NCI-H2227 (cell line): ENCODE measurements at regions not wholly inside any gene's neighbourhood (a gene's known extent, or its start where the extent isn't known, plus 50 kb on each side); places are given as distances from the start of the nearest gene placed in this dataset.
"Not testable (repeated sequence)": the region's sequence is repeated elsewhere in the genome, so short reads cannot be mapped to it uniquely, and the experiment has no call there.

Source experiments
- DNase-seq: peaks from one replicate; lab custom pipeline; 2025; ENCODE audit not compliant: unreplicated experiment; lab: John Stamatoyannopoulos, UW

DNA sequence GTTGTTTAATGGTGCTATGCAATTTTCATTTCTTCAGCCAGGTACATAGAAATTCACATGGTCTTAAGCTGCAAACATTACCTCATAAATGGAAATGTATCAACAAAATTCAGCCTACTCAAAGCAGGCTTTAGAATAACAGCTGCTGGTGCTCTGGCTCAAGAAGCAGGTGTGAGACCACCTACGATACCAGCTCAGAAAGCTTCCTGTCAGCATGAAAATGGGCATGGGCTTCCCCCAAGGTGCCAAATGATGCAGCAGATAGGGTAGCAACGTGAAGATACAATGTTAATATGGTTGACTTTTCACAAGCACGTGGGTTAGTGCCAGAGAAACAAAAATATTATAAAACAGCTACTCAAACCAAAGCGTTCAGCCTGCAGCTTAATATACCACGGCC is 343.4 kb upstream of the PRICKLE1 start:
- DNase-seq = no peak

DNA sequence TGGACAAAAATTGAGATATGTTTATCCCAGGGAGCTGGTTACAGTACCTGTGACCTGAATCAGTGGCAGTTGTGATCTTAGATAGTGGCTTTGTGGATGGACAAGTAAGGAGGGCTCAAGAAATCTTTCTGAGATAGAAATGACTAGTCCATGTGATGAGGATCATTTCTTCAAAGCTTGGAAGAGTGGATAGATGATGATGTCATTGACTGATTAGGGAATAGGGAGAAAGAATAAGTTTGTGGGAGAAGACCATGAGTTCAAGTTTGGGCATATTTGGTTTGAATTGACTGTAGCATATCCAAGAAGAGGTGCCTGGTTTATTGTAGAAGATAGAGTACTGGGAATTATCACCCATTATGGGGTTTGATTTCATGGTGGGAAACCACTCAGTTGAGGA is 336.7 kb upstream of the PRICKLE1 start:
- no peak for DNase-seq

DNA sequence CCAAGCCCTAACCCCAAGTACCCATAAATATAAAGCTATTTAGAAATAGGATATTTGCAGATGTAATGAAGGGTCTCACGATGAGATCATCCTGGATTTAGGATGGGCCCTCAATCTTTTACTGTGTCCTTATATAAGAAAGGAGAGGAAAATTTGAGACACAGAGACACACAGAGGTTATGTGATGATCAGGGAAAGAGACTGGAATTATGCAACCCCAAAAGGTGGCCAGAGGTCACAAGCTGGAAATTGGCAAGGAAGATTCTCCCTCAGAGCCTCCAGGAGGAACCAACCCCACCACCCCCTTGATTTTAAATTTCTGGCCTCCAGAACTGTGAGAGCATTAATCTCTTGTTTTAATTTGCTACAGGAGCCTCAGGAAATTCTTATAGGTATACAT is 334.9 kb upstream of the PRICKLE1 start:
- DNase-seq = no peak

DNA sequence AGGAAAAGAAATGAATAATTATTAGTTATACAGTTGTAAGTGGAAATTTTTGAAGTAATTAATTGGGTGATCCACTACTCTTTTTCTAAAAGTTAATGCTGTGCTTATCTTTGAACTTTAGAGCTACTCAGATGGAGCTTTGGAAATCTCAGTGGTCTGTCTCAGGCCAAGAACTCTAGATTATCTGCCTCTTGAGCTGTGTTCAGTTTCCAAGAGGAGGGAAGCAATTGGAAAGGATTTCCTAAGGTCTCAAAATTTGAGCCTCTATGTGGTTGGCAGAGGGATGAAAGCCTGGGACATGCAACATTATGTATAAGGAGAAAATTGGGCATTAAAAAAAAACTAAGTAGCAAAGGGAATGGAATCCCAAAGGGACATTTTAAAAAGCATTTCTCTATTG is 334.0 kb upstream of the PRICKLE1 start:
- DNase-seq = no peak

DNA sequence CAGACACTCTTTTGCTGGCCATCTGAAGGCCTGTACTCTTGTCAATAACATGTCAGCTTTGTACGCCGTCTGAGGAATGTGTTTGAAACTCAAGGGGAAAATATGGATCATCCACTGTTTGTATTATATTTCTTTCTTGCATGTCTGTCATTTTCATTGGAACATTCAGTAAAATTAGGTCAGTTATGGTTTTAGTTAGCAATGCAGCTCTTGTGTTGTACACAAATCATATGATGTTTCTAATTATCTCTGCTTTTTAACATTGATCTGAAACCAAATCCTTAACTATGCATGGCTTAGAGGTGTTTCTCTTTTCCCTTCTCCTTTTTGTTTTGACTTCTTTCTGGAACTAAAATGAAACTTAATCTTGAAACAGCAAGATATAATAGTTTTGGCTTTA is 333.6 kb upstream of the PRICKLE1 start:
- no peak for DNase-seq

DNA sequence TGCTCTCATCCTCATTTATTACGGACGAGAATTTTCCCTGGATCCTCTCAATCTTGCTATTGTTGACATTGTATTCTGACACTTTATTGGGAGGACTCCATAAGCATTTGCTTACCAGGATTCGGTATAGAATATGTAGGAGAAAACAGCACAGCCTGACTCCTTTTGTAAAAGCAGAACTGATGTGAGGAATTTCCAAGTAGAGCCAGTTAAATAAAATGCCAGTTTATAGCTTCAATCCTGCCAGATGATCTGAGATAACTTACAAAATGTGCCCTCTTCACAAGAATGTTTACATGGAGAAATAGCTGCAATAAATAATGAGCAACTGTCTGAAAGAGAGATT is 332.9 kb upstream of the PRICKLE1 start:
- DNase-seq = no peak

DNA sequence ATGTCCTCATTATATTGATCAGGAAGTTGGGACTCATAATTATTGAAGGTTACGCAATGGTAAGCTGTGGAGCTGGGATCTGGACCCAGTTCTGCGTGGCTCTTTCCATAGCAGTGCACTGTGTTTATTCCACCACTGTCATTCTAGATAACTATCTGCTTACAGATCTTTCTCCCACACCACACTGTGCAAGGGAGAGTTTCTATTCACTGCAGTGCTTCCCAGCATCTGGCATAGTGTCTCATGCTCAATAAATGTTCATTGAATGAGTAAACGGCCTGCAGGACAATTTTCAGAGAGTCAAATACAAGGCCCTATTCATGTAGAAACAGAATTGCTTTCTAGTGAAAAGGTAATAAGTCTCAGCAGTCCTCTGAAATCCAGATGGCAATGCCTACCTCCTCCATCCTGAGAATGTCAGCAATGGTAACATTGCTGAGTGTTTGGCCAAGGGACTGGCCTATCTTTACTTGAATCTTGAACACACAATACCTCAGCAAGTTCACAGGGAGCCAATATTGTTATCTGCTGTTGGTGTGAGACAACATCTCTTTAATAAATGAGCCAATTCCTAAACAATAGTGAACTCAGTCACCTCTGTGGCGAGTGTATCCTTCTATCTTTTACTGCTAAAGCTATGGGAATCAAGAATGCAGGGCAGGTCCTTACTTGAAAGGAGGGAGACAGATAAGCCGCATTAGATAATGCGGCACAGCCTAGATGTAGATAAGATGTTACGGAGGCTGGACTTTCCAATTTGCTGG is 332.4 kb upstream of the PRICKLE1 start:
- DNase-seq = no peak

DNA sequence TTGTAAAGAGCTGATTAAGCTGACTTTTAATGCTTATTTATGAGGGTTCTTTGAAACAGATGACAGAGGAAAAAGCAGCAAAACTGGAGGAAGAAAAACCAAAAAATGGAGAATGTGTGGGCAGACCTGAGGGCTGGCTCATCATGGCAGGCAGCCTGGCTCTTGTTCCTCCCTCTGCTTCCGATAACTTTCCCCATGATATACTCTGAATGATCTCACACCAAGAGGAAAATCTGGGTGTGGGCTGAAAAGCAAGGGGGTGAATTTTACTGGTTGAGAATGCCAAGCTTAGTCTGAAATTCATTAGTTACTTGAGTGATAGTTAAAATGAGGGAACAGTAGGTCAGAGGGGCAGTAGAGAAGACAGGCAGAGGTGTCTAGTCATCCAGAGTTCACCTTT is 330.1 kb upstream of the PRICKLE1 start:
- no peak for DNase-seq

DNA sequence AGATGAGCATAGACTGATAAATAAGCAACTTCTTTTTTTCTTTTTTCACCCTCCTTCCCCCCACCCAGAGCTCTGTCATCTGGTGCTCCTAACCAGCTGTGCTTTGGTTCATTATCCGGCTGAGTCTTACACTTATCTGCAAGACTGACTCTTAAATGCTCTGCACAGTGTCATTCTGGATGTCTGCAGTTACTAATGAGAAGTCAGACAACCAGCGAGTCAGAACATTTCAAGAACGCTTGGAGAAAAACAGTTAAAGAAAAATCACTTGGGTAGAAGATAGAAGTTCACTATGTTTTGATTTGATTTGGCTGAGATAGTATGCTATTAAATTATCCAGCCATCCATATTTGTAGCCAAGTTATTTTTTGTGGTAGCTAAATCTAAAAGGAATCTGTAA is 328.9 kb upstream of the PRICKLE1 start:
- DNase-seq = no peak

DNA sequence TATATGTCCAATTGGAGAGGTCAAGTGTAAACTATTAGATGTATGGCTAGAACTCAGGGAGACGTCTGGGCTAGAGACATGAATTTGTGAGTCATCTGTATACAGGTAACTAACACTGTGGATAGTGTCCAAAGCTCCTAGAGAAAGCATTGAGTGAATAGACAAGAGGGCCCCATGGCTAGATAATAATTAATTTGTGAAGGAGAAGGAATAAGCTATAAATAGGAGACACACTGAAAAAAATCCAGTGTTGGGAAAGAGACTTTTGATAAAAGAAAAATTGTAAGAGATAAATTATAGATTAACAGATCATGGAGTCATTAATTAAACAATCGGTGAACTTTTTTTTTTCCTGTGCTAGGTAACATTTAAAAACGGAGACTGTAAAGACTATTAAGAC is 326.6 kb upstream of the PRICKLE1 start:
- DNase-seq = no peak

DNA sequence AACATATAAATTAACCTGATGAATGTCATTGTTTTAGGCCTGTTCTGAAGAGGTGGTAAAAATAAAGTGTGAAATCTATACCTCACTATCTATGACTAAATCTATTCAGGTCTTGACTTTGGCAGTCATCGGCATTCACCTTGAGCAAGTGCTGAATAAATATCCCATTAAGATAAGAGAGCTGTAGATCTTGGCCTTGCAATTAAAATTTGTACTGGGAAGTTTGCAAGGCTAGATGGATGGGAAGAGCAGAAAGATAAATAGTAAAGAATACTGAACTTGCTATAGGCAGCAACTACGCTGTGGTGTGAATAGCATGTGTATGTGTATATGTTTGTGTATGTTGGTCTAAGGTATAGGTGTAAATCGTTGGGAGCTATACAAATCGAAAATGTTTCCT is 325.9 kb upstream of the PRICKLE1 start:
- no peak for DNase-seq

DNA sequence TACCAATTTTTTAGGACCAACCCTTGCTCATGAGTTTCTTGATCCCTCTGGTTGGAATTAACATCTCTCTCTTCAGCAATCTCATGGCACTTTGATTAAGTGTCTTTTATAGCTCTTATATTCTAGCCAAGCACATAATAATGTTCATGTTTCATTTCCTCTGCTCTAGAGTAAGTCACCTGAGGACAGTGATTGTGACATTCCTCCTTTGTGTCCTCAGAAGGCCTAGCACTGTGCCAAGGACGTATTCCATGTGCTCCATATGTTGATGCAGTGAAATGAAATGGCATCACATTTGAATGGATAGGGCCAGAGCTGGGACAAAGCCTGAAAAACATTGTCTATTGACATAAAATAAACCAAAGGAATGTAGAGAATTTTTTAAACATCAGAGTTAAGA is 322.8 kb upstream of the PRICKLE1 start:
- DNase-seq = no peak

DNA sequence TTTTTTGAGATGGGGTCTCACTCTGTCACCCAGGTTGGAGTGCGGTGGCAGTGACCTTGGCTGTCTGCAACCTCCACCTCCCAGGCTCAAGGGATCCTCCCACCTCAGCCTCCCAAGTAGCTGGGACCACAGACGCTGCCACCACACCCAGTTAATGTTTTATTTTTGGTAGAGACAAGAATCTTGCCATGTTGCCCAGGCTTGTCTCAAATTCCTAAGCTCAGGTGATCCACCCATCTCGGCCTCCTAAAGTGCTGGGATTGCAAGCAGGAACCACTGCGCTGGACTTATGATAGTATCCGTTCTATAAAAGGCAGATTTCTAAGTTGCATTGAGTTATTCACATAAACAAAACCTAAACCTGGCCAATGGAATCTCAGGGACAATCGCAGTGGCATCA is 321.1 kb upstream of the PRICKLE1 start:
- no peak for DNase-seq

DNA sequence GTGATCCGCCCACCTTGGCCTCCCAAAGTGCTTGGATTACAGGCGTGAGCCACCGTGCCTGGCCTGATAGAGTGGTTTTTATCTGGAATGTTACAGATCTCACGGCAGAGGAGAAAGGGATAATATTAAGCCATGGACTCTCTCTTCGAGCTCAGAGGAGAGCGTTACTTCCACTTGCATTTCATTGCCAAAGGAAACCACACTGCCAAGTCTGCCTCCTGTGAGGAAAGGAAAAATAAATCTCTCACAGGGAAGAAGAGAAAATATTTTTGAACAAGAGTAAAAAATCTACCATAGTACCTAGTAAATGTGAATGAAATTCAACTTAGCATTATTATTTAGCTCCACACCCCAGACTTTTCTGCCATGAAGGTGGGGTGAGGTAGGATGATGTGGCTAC is 319.2 kb upstream of the PRICKLE1 start:
- no peak for DNase-seq

DNA sequence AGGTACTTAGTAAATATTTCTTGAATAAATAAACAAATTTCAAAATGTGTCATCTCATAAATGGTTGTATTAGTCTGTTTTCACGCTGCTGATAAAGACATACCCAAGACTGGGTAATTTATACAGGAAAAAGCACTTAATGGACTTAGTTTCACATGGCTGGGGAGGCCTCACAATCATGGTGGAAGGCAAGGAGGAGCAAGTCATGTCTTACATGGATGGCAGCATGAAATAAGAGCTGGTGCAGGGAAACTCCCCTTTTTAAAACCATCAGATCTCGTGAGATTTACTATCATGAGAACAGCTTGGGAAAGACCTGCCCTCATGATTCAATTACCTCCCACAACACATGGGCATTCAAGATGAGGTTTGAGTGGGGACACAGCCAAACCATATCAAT is 317.3 kb upstream of the PRICKLE1 start:
- not testable (repeated sequence) for DNase-seq

DNA sequence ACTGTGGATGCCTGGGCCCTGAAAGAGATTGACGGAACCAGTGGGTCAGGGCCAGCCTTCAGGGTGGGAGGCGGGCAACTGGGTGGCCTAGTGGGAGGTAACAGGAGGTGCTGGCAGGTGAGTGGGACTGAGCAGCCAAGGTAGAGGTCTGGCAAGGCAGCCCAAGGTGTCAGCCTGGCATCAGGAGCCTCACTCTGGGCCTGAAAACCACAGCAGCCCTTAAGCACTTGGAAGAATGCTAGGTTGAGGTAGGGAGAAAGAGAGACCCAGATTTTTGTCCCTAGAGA is 315.8 kb upstream of the PRICKLE1 start:
- no peak for DNase-seq

DNA sequence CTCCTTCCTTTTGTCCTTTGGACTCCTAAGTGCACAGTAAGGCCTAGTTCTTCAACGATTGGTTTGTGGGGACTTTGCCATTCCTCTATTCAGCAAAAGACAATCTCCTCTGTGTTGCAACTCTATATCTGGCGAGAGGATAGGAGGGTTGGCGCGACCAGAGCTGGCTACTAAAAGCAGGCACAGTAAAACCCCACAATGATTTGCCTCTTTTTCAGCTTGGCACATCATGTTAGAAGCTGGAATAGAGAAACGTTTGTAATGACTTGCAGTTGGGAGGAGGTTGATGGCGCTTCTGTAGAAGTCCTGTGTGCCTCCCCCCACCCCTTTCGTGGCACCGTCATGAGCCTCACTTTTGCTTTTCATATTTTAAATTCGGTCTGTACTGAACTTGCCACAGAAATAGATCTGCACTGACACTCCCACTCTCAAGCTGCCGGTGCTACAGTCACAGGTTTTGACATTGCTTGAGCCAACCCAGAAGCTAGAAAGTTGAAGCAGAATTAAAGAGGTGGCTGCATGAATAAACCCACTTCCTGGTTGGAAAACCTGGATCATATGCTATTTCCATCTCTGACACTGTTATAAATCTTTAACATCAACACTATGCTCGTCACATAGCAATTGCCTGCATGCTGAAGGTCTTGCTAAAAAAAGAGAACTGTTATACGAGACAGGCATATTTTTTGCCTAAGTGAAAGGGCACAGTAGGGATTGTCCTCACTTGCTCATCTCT is 315.3 kb upstream of the PRICKLE1 start:
- no peak for DNase-seq

DNA sequence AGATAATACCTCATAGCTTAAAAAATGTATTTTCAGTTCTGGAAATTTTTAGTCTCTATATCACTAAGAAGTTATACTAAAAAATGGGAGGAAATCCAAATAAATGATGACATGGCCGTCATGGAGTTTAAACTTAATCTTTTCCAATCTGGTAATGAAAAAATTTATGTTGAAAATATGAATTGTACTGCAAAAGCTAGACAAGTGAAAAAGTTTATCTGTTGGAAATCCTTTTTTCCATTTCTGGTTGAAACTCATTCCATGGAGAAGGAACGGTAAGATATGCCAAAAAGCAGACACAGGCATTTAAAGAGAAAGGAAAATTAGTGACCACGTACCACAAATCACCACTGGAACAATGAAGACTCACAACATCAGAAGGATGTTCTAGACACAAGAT is 314.2 kb upstream of the PRICKLE1 start:
- no peak for DNase-seq

DNA sequence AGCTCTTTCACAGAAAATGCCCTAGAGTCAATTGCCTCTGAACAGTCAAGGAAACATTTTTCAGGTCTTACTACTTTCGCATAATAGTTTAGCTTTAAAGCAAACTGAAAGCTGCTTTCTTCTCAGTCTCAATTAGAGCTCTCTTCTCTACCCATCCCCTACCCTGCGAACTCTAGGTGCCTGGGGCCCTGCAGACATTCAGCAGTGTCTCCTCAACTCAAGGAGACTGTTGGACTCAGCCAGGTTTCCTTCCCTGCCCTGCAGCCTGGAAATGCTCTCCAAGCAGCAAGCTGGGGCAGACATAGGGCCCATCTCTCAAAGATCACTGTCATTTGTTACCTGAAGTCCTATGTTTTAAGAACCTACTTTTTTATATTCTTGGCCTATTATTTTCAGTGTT is 312.5 kb upstream of the PRICKLE1 start:
- DNase-seq = no peak

DNA sequence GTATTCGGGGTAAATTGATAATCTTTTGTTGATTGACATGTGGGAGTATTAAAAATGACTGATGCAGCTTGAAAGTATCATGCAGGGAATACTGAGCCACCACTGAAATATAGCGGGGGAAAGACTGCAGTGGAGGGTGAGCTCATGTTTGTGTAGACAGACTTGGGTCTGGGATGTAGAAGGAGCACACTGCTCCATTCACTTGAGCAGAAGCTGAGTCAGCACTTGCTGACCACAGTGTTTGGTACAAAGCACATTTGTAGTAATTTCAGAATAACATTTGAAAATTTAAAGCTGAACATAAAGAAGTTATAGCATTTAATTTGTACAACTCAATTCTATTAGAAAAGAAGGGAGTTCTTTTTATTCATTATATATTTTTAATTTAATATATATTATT is 304.3 kb upstream of the PRICKLE1 start:
- no peak for DNase-seq

DNA sequence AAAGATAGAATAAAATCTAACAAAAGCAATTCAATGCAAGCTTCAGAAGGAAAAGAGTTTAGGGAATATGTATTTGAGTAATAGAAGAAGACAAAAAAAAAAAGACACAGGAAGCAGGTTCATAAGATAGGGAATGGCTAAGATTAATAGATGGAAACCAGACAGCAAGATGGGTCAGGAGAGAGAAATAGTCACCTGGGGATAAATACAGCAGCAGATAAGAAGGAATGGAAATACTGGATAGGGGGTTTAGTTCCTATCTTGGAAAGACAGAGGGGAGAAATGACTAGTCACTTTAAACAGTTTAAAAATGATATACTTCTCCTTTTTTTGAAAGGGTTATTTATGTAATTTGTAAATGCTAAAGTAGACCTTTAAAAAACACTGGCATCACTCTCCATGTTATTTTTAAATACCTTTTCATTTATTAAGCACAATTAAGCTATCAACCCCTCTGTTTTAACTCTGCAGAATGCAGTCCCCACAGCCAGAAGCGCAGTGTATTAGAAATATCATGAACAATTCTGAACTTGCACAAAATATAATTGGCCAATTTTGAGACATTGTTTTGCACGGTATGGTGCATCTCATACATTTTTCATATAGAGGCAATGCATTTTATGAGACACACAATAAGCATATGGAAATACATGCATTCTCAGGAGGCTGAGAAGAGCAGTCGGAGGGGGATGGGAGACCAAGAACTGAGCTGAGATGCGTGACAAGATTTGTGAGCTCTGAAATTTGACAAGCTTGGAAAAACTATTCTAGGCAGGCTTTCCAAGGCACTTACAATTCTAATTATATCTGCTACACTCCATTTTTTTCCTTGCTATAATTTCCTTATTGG is 303.4 kb upstream of the PRICKLE1 start:
- no peak for DNase-seq

DNA sequence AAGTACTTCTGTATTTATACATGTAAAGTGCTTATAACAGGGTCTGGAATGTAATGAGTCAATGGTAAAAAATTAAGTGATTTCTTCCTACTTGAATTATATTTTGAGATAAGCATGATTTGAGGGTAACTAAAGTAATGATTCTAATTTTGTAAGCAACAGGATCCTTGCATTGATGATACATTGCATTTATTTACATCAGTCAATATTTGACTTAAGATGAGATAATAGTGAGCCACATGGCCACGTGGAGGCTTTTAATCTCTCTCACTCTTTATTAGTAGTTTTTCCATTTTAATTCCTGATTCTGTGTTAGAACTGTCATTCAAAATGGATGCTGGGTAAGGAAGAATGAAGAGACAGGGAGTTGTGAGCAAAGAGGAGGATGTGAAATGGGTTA is 298.1 kb upstream of the PRICKLE1 start:
- no peak for DNase-seq
